SK-N-DZ (cell line): ENCODE measurements at regions not wholly inside any gene's neighbourhood (a gene's known extent, or its start where the extent isn't known, plus 50 kb on each side); places are given as distances from the start of the nearest gene placed in this dataset.

ENCODE experiments used
- DNase-seq: peaks from one replicate; pipeline ENCODE4 v3.0.0-alpha.2; 2015; ENCODE audit warnings: low spot score

GRCh38 chr2:64196963-64197362, 52.7 kb upstream of the PELI1 start:
- DNase-seq, result no peak

GRCh38 chr2:64201151-64201550, 56.9 kb upstream of the PELI1 start:
- no peak for DNase-seq

GRCh38 chr2:64202206-64202845, 58.1 kb upstream of the PELI1 start:
- no peak for DNase-seq

- no peak for DNase-seq
These were observed 59.1 kb upstream of the PELI1 start for GRCh38 chr2:64203131-64203857.

GRCh38 chr2:64203858-64204632, 59.8 kb upstream of the PELI1 start:
- DNase-seq, result no peak

GRCh38 chr2:64204703-64205102, 60.5 kb upstream of the PELI1 start:
- DNase-seq, result no peak

- no peak for DNase-seq
These were observed 61.2 kb upstream of the PELI1 start for GRCh38 chr2:64205415-64205814.

GRCh38 chr2:64207573-64207972, 63.4 kb upstream of the PELI1 start:
- no peak for DNase-seq

- DNase-seq, result no peak
These were observed 66.6 kb upstream of the PELI1 start for GRCh38 chr2:64210816-64211215.

- DNase-seq, result no peak
These were observed 67.2 kb upstream of the PELI1 start for GRCh38 chr2:64211276-64211921.

GRCh38 chr2:64212346-64212745, 68.1 kb upstream of the PELI1 start:
- no peak for DNase-seq

- DNase-seq, result no peak
These were observed 68.6 kb upstream of the PELI1 start for GRCh38 chr2:64212801-64213321.

GRCh38 chr2:64213532-64214275, 69.5 kb upstream of the PELI1 start:
- no peak for DNase-seq

GRCh38 chr2:64214281-64215115, 70.3 kb upstream of the PELI1 start:
- DNase-seq, result no peak

- DNase-seq, result no peak
These were observed 73.1 kb upstream of the PELI1 start for GRCh38 chr2:64217198-64217869.

GRCh38 chr2:64218137-64218802, 74.0 kb upstream of the PELI1 start:
- no peak for DNase-seq

- DNase-seq, result no peak
These were observed 74.9 kb upstream of the PELI1 start for GRCh38 chr2:64219149-64219548.

GRCh38 chr2:64220265-64220664, 76.0 kb upstream of the PELI1 start:
- no peak for DNase-seq
